ENCODE measurements at regions not wholly inside any gene's neighbourhood (a gene's known extent, or its start where the extent isn't known, plus 50 kb on each side); places are given as distances from the start of the nearest gene placed in this dataset.
"Not testable (repeated sequence)": the region's sequence is repeated elsewhere in the genome, so short reads cannot be mapped to it uniquely, and the experiment has no call there.

- WGBS, 2 experiments (ENCODE audit: insufficient coverage in 2 of 2) = 86 to 87% methylated on average over 3 to 4 of the region's 5 CpGs
- Histone ChIP-seq H3K27ac (ENCODE audit: low read depth, low read length, severe bottlenecking) (no peak overlapping the region), H3K9me3 (ENCODE audit: control insufficient read depth, low read length) (no peaks in the 10 kb centered on the region)
Measured at GRCh38 chr10:93221521-93221920, 147.8 kb downstream of the CYP26A1 start.

DNA sequence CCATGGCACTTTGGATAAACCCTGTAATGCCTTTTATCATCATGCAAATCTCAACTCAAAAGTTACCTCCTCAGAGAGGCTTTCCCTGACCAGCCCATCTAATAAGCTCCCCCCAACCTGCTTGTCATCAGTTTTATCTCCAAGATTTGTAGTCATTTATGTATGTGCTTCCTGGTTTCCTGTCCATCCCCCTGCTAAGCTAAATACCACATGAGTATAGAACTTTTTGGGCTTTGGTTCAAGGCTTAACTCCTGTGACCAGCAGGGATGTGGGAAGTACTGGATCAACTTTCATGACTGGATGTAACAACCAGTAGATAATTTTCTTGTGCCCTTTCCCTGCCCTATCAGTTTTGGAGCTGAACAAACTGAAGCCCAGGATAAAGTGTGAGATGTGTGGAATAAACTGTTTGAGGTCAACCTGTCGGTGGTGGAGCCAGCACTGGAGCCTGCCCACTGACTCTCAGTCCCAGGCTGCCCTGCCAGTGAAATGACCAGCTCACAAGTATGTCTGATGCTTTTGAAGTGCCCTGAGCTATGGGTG is 148.6 kb downstream of the CYP26A1 start:
- no CpG with 5 or more reads among the region's 1 CpG for WGBS, 2 experiments (ENCODE audit: insufficient coverage in 2 of 2)
- Histone ChIP-seq H3K4me3 (ENCODE audit: extremely low read depth, insufficient read depth, low read length, poor library complexity, severe bottlenecking) (no peak overlapping the region), H3K4me1 (ENCODE audit: control insufficient read depth, insufficient read depth, low read length, poor library complexity, severe bottlenecking) (no peaks in the 10 kb centered on the region), H3K36me3 (ENCODE audit: control insufficient read depth, insufficient read depth, low read length) (no peaks in the 10 kb centered on the region), H3K27ac (ENCODE audit: low read depth, low read length, severe bottlenecking) (no peak overlapping the region), H3K9me3 (ENCODE audit: control insufficient read depth, low read length) (no peaks in the 10 kb centered on the region)

More at GRCh38 chr10:93221521-93221920, 147.8 kb downstream of the CYP26A1 start:
- no peaks in the 10 kb centered on the region for H3K4me1 ChIP-seq (ENCODE audit: control insufficient read depth, insufficient read depth, low read length, poor library complexity, severe bottlenecking)
- no peak overlapping the region for H3K4me3 ChIP-seq (ENCODE audit: extremely low read depth, insufficient read depth, low read length, poor library complexity, severe bottlenecking)
- no peaks in the 10 kb centered on the region for H3K36me3 ChIP-seq (ENCODE audit: control insufficient read depth, insufficient read depth, low read length)

- Histone ChIP-seq H3K9me3 (ENCODE audit: control insufficient read depth, low read length) (no peaks in the 10 kb centered on the region), H3K27ac (ENCODE audit: low read depth, low read length, severe bottlenecking) (no peak overlapping the region), H3K4me1 (ENCODE audit: control insufficient read depth, insufficient read depth, low read length, poor library complexity, severe bottlenecking) (no peaks in the 10 kb centered on the region), H3K36me3 (ENCODE audit: control insufficient read depth, insufficient read depth, low read length) (no peaks in the 10 kb centered on the region), H3K4me3 (ENCODE audit: extremely low read depth, insufficient read depth, low read length, poor library complexity, severe bottlenecking) (no peak overlapping the region)
Measured at GRCh38 chr10:93222876-93223275, 149.2 kb downstream of the CYP26A1 start.

DNA sequence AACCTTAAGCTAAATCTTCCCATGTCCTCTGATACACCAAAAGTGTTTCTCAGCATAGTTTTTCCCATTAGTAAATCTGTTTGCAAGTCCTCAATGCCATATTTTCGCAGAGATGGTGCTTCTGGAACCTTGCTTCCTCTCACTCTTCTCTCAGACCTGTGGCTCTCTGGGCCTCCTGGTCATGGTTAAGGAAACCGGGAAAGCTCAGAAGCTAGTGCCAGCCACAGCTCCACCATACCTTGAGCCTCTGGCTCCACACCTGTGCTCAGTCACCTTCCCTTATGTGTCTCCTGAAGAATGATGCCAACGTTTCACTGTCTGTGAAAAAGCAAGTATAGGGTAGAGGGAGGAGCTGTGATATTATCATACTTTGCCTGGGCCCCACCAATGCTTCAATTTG is 149.6 kb downstream of the CYP26A1 start:
- Histone ChIP-seq H3K9me3 (ENCODE audit: control insufficient read depth, low read length) (no peaks in the 10 kb centered on the region), H3K36me3 (ENCODE audit: control insufficient read depth, insufficient read depth, low read length) (no peaks in the 10 kb centered on the region), H3K4me3 (ENCODE audit: extremely low read depth, insufficient read depth, low read length, poor library complexity, severe bottlenecking) (no peak overlapping the region), H3K4me1 (ENCODE audit: control insufficient read depth, insufficient read depth, low read length, poor library complexity, severe bottlenecking) (no peaks in the 10 kb centered on the region), H3K27ac (ENCODE audit: low read depth, low read length, severe bottlenecking) (no peak overlapping the region)
- WGBS, 2 experiments (ENCODE audit: insufficient coverage in 2 of 2) = 96 to 100% methylated on average over 1 to 2 of the region's 3 CpGs

DNA sequence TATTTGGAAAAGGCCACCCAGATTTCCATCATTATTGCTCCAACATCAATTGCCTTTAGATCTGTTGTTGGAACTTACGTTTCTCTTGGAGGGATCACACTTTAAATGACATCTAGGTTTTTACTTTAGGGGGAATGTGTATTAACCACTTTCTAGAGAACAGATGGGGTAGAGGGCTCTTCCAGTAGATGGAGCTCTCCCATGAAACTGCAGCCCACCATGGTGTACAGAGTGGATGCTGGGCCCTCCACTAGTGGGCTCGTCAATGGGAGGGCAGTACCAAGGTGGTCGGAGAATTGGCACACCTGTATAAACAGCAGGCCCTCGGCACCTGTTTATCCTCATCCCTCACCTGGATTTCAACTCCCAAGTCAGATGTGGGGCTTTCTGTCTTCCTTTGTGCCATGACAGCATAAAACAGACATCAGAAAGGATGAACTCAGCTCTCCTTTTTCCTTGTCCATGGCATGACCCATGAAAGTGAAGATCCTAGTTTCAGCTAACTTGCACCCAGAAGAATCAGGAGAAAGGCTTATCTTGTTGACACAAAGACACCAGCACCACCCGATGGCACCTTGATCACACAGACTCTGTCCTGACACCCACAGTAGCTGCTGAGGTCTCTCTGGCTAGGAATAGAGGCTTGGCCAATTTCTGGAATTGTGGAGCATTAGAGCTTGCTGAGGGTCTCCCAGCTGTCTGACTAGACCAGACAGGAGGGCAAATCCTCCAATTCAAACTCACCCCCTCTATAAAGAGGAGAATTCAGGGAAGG is 150.5 kb downstream of the CYP26A1 start:
- no peaks in the 10 kb centered on the region for H3K36me3 ChIP-seq (ENCODE audit: control insufficient read depth, insufficient read depth, low read length)
- no peaks in the 10 kb centered on the region for H3K4me1 ChIP-seq (ENCODE audit: control insufficient read depth, insufficient read depth, low read length, poor library complexity, severe bottlenecking)
- 88 to 92% methylated on average over 4 of the region's 5 CpGs for WGBS, 2 experiments (ENCODE audit: insufficient coverage in 2 of 2)
- no peak overlapping the region for H3K4me3 ChIP-seq (ENCODE audit: extremely low read depth, insufficient read depth, low read length, poor library complexity, severe bottlenecking)
- no peaks in the 10 kb centered on the region for H3K9me3 ChIP-seq (ENCODE audit: control insufficient read depth, low read length)
- H3K27ac ChIP-seq (ENCODE audit: low read depth, low read length, severe bottlenecking) = no peak overlapping the region

GRCh38 chr10:93225938-93226337 is 152.2 kb downstream of the CYP26A1 start:
- no peaks in the 10 kb centered on the region for H3K36me3 ChIP-seq (ENCODE audit: control insufficient read depth, insufficient read depth, low read length)
- 87 to 90% methylated on average over 6 of the region's 6 CpGs for WGBS, 2 experiments (ENCODE audit: insufficient coverage in 2 of 2)
- H3K4me3 ChIP-seq (ENCODE audit: extremely low read depth, insufficient read depth, low read length, poor library complexity, severe bottlenecking) = no peak overlapping the region
- no peaks in the 10 kb centered on the region for H3K9me3 ChIP-seq (ENCODE audit: control insufficient read depth, low read length)
- H3K4me1 ChIP-seq (ENCODE audit: control insufficient read depth, insufficient read depth, low read length, poor library complexity, severe bottlenecking) = no peaks in the 10 kb centered on the region
- no peak overlapping the region for H3K27ac ChIP-seq (ENCODE audit: low read depth, low read length, severe bottlenecking)

DNA sequence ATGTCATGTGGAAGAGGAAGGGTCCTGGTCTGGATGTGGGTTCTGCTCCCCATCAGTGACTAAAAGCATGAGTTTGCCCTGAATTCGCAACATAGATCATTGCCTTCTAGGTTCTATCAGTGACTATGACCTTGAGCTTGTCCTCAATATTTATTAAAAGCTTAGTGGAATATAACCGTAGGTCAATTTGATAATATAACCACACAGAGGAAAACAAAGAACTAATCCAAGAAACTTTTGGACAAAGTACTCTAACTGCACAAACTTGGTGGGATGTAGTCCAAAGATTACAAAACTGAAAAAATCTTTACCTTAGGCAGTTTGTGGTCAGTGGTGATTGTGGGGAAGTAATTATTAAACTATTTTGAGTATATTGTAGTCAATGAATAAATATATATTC is 152.9 kb downstream of the CYP26A1 start:
- Histone ChIP-seq H3K36me3 (ENCODE audit: control insufficient read depth, insufficient read depth, low read length) (no peaks in the 10 kb centered on the region), H3K9me3 (ENCODE audit: control insufficient read depth, low read length) (no peaks in the 10 kb centered on the region), H3K4me3 (ENCODE audit: extremely low read depth, insufficient read depth, low read length, poor library complexity, severe bottlenecking) (no peak overlapping the region), H3K4me1 (ENCODE audit: control insufficient read depth, insufficient read depth, low read length, poor library complexity, severe bottlenecking) (no peaks in the 10 kb centered on the region), H3K27ac (ENCODE audit: low read depth, low read length, severe bottlenecking) (no peak overlapping the region)
- WGBS, 2 experiments (ENCODE audit: insufficient coverage in 2 of 2) = no CpG with 5 or more reads among the region's 2 CpGs

- not testable (repeated sequence) for H3K36me3 ChIP-seq (ENCODE audit: control insufficient read depth, insufficient read depth, low read length); H3K9me3 ChIP-seq (ENCODE audit: control insufficient read depth, low read length); H3K4me3 ChIP-seq (ENCODE audit: extremely low read depth, insufficient read depth, low read length, poor library complexity, severe bottlenecking); H3K4me1 ChIP-seq (ENCODE audit: control insufficient read depth, insufficient read depth, low read length, poor library complexity, severe bottlenecking); H3K27ac ChIP-seq (ENCODE audit: low read depth, low read length, severe bottlenecking)
- WGBS, 2 experiments (ENCODE audit: insufficient coverage in 2 of 2) = 89 to 93% methylated on average over 7 of the region's 7 CpGs
Measured at GRCh38 chr10:93230596-93230995, 156.9 kb downstream of the CYP26A1 start.

GRCh38 chr10:93232159-93232558 is 158.5 kb downstream of the CYP26A1 start:
- not testable (repeated sequence) for H3K4me3 ChIP-seq (ENCODE audit: extremely low read depth, insufficient read depth, low read length, poor library complexity, severe bottlenecking); H3K4me1 ChIP-seq (ENCODE audit: control insufficient read depth, insufficient read depth, low read length, poor library complexity, severe bottlenecking); H3K9me3 ChIP-seq (ENCODE audit: control insufficient read depth, low read length); H3K27ac ChIP-seq (ENCODE audit: low read depth, low read length, severe bottlenecking); H3K36me3 ChIP-seq (ENCODE audit: control insufficient read depth, insufficient read depth, low read length)
- 89 to 93% methylated on average over 1 of the region's 2 CpGs for WGBS, 2 experiments (ENCODE audit: insufficient coverage in 2 of 2)

DNA sequence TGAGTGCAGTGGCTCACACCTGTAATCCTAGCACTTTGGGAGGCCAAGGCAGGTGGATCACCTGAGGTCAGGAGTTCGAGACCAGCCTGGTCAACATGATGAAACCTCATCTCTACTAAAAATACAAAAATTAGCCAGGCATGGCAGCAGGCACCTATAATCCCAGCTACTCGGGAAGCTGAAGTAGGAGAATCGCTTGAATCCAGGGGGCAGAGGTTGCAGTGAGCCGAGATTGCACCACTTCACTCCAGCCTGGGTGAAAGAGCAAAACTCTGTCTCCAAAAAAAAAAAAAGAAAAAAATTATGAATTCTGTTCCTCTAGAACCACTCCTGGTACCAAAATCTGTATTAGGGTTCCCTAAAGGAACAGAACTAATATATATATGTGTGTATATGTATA is 161.2 kb downstream of the CYP26A1 start:
- H3K4me1 ChIP-seq (ENCODE audit: control insufficient read depth, insufficient read depth, low read length, poor library complexity, severe bottlenecking); H3K36me3 ChIP-seq (ENCODE audit: control insufficient read depth, insufficient read depth, low read length); H3K27ac ChIP-seq (ENCODE audit: low read depth, low read length, severe bottlenecking); H3K4me3 ChIP-seq (ENCODE audit: extremely low read depth, insufficient read depth, low read length, poor library complexity, severe bottlenecking); H3K9me3 ChIP-seq (ENCODE audit: control insufficient read depth, low read length): not testable (repeated sequence)
- 90 to 100% methylated on average over 1 to 4 of the region's 4 CpGs for WGBS, 2 experiments (ENCODE audit: insufficient coverage in 2 of 2)

DNA sequence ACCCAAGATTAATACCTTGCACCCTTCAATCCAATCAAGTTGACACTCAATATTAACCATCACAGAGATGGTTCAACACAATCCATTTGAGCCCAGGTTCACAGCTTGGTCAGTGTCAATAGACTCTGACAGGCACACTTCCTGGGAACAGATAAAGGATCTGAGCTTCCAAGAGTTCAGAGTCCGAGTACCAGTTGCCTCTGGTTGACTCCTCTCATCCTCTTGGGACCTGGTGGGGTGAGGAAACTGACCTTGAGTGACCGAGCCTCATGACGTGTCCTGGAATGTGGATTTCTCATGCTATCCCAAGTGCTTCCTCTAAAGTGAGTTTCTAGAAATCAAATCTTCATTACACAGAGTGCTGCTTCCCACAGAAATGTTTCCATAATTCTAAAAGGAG is 162.0 kb downstream of the CYP26A1 start:
- Histone ChIP-seq H3K4me3 (ENCODE audit: extremely low read depth, insufficient read depth, low read length, poor library complexity, severe bottlenecking) (no peak overlapping the region), H3K4me1 (ENCODE audit: control insufficient read depth, insufficient read depth, low read length, poor library complexity, severe bottlenecking) (no peaks in the 10 kb centered on the region), H3K27ac (ENCODE audit: low read depth, low read length, severe bottlenecking) (no peak overlapping the region), H3K36me3 (ENCODE audit: control insufficient read depth, insufficient read depth, low read length) (no peaks in the 10 kb centered on the region), H3K9me3 (ENCODE audit: control insufficient read depth, low read length) (no peaks in the 10 kb centered on the region)
- 90% methylated on average over 3 of the region's 3 CpGs; no CpG with 5 or more reads in 1 of the 2 experiments for WGBS, 2 experiments (ENCODE audit: insufficient coverage in 2 of 2)
